Osteoblast (primary cell): ENCODE measurements at regions not wholly inside any gene's neighbourhood (a gene's known extent, or its start where the extent isn't known, plus 50 kb on each side); places are given as distances from the start of the nearest gene placed in this dataset.

Experiments
- DNase-seq: peaks from one replicate; pipeline ENCODE4 v3.0.0; 2011; ENCODE audit warnings: low spot score, mixed read lengths; ENCODE audit not compliant: insufficient read length; ENCODE audit errors: missing footprints
- H2AFZ ChIP-seq: 2 replicates; pipeline ENCODE4 v1.6.0; 2011; ENCODE audit warnings: mild to moderate bottlenecking, low read length
- H3K27ac ChIP-seq: 2 replicates; pipeline ENCODE4 v1.5.1; 2011; ENCODE audit warnings: mild to moderate bottlenecking, low read depth, low read length, moderate library complexity
- H3K27me3 ChIP-seq: 2 replicates; pipeline ENCODE4 v1.6.0; 2012; ENCODE audit warnings: mild to moderate bottlenecking, control low read depth, inconsistent platforms, low read length, moderate library complexity; ENCODE audit not compliant: insufficient read depth
- H3K36me3 ChIP-seq: 2 replicates; pipeline ENCODE4 v1.5.1; 2011; ENCODE audit warnings: mild to moderate bottlenecking, low read length, control low read depth, moderate library complexity; ENCODE audit not compliant: insufficient read depth
- H3K4me1 ChIP-seq: 2 replicates; pipeline ENCODE4 v1.5.1; 2011; ENCODE audit warnings: mild to moderate bottlenecking, low read length, control low read depth, moderate library complexity; ENCODE audit not compliant: insufficient read depth
- H3K4me2 ChIP-seq: 2 replicates; pipeline ENCODE4 v1.6.0; 2011; ENCODE audit warnings: mild to moderate bottlenecking, low read length; ENCODE audit not compliant: insufficient read depth
- H3K4me3 ChIP-seq: fragments of 200-600 bp; sonication (generic); 3 replicates; pipeline ENCODE4 v1.5.1; 2012; ENCODE audit warnings: mild to moderate bottlenecking, low read length, inconsistent platforms; ENCODE audit not compliant: insufficient read depth
- H3K79me2 ChIP-seq: 2 replicates; pipeline ENCODE4 v1.6.0; 2012; ENCODE audit warnings: mild to moderate bottlenecking, low read length, control low read depth, inconsistent platforms; ENCODE audit not compliant: insufficient read depth
- H3K9me3 ChIP-seq: 2 replicates; pipeline ENCODE4 v1.5.1; 2011; ENCODE audit warnings: low read depth, low read length, control low read depth
- H4K20me1 ChIP-seq: 2 replicates; pipeline ENCODE4 v1.6.0; 2012; ENCODE audit warnings: mild to moderate bottlenecking, low read length, control low read depth; ENCODE audit not compliant: insufficient read depth
- CTCF ChIP-seq: IDR thresholded peaks from 2 replicates; pipeline ENCODE4 v1.5.1; 2011; ENCODE audit warnings: mild to moderate bottlenecking, low read depth, low read length, moderate library complexity; ENCODE audit errors: extremely low read depth

GRCh38 chr13:67855741-67856238 is 625.7 kb upstream of the PCDH9 start:
- H2AFZ ChIP-seq = no peak overlapping the region
- H3K27ac ChIP-seq = no peak overlapping the region
- H3K4me1 ChIP-seq = no peaks in the 10 kb centered on the region
- no peaks in the 10 kb centered on the region for H3K79me2 ChIP-seq
- no peak overlapping the region for H3K4me2 ChIP-seq
- H3K9me3 ChIP-seq = no peaks in the 10 kb centered on the region
- no peaks in the 10 kb centered on the region for H3K27me3 ChIP-seq
- H4K20me1 ChIP-seq = no peaks in the 10 kb centered on the region
- no peak for TF ChIP-seq CTCF
- DNase-seq = no peak
- no peak overlapping the region for H3K4me3 ChIP-seq
- no peaks in the 10 kb centered on the region for H3K36me3 ChIP-seq

- no peak for TF ChIP-seq CTCF
- Histone ChIP-seq H2AFZ (no peak overlapping the region), H3K4me1 (no peaks in the 10 kb centered on the region)
These were observed 624.9 kb upstream of the PCDH9 start for GRCh38 chr13:67854990-67855389.

GRCh38 chr13:67844574-67844973 is 614.4 kb upstream of the PCDH9 start:
- no peak overlapping the region for H3K27ac ChIP-seq
- H4K20me1 ChIP-seq = no peaks in the 10 kb centered on the region
- no peak for DNase-seq
- H3K4me2 ChIP-seq = no peak overlapping the region
- TF ChIP-seq CTCF = no peak
- H3K4me3 ChIP-seq = no peak overlapping the region
- no peak overlapping the region for H2AFZ ChIP-seq
- no peaks in the 10 kb centered on the region for H3K27me3 ChIP-seq
- H3K9me3 ChIP-seq = peaks cover 5% of the 10 kb centered on the region
- H3K4me1 ChIP-seq = no peaks in the 10 kb centered on the region
- no peaks in the 10 kb centered on the region for H3K79me2 ChIP-seq
- H3K36me3 ChIP-seq = no peaks in the 10 kb centered on the region

More at GRCh38 chr13:67854990-67855389, 624.9 kb upstream of the PCDH9 start:
- H3K4me3 ChIP-seq = no peak overlapping the region
- no peak overlapping the region for H3K4me2 ChIP-seq
- no peaks in the 10 kb centered on the region for H3K79me2 ChIP-seq
- no peak for DNase-seq
- H3K27me3 ChIP-seq = no peaks in the 10 kb centered on the region
- no peaks in the 10 kb centered on the region for H3K9me3 ChIP-seq
- H3K27ac ChIP-seq = no peak overlapping the region
- no peaks in the 10 kb centered on the region for H4K20me1 ChIP-seq
- H3K36me3 ChIP-seq = no peaks in the 10 kb centered on the region

GRCh38 chr13:67841071-67841470 is 610.9 kb upstream of the PCDH9 start:
- H3K36me3 ChIP-seq = no peaks in the 10 kb centered on the region
- no peak overlapping the region for H3K4me2 ChIP-seq
- H3K27ac ChIP-seq = no peak overlapping the region
- H3K4me1 ChIP-seq = no peaks in the 10 kb centered on the region
- no peaks in the 10 kb centered on the region for H3K79me2 ChIP-seq
- DNase-seq = no peak
- no peaks in the 10 kb centered on the region for H4K20me1 ChIP-seq
- H3K4me3 ChIP-seq = no peak overlapping the region
- H3K27me3 ChIP-seq = no peaks in the 10 kb centered on the region
- no peak for TF ChIP-seq CTCF
- H2AFZ ChIP-seq = no peak overlapping the region
- peaks cover 5% of the 10 kb centered on the region for H3K9me3 ChIP-seq
